RKO (cell line): ENCODE measurements at regions not wholly inside any gene's neighbourhood (a gene's known extent, or its start where the extent isn't known, plus 50 kb on each side); places are given as distances from the start of the nearest gene placed in this dataset.

ENCODE experiments used
- DNase-seq: peaks from one replicate; pipeline ENCODE4 v3.0.0-alpha.2; 2016; ENCODE audit warnings: low spot score

- DNase-seq, result no peak
Measured at GRCh38 chr12:60042835-60043234, 447.0 kb downstream of the SLC16A7 start.

DNA sequence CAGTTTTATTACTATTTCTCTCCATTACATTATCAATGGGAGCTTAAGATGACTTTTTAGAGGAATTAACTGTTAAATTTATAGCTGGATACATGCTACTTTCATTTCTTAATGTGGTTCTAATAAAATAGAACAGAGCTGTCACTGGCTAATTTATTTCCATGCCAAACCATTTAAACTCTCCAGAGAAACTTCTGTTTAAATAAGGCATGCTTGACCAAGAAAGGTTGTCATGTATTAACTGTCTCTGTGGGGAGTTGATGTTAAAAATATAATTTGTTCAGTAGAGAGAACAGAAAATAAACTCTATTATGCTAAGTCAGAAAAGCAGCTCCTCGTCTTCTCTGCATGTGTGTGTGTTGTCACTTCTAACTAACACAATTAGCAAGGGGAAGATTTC, 447.4 kb downstream of the SLC16A7 start:
- DNase-seq, result no peak

DNA sequence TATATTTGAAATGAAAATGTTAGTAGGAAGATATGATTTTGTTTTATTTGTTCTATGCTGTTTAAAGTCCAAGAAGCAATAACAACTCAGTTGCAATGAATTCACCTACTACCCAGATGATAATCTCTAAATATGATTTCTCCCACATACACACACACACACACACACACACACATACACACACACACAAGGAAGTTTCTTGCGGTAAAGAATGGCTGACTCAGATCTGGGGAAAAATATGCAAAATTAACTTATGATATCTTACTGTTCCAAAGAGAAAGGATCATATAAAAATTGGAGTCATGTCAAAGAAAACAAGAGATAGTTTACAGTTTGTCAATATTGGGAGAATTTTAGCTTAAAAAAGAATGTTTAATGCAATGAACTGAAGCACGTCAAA, 456.7 kb downstream of the SLC16A7 start:
- no peak for DNase-seq

GRCh38 chr12:60059180-60059579, 463.4 kb downstream of the SLC16A7 start:
- DNase-seq, result peak; percentile 48

- DNase-seq, result no peak
Measured at GRCh38 chr12:60066655-60067054, 470.8 kb downstream of the SLC16A7 start.

- DNase-seq, result no peak
Measured at GRCh38 chr12:60070552-60070951, 474.7 kb downstream of the SLC16A7 start.

DNA sequence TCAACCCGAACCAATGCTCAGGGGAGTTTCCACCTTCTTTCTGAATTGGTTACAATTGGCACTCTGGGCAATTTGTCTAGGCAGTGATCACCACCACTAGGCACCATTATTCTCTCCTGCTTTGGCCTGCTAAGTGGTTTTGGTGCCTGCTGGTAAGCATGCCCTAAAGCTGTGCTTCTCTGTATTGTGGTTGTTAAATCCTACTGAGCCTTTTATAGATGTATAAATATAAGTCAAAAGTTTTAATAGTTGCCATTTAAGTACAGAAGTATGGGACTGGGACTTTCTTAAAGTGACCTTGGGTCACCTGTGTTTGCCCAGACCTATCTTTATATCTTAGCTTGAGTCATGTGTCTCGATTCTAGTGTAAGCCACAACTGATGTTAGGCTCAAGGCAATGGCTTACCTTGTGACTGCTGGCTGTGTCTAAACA, 475.9 kb downstream of the SLC16A7 start:
- no peak for DNase-seq

DNA sequence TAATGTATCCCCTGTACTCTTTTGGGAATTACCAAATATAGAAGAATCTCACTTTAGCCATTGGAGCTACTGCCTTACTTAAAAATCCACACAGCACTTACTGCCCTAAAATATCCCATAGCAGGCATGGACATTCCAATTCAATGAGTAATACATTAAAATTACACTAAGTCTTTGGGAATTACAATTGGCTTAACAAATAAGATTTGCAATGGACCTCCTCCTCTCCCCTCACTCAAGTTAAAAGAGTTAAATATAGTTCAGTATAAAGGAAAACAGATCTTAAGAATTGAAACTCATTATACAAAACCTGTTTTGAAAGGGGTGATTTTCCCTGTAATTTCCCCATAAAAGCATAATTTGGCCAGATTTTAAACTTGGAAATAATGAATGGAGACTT, 477.1 kb downstream of the SLC16A7 start:
- no peak for DNase-seq

- DNase-seq, result no peak
Measured at GRCh38 chr12:60075091-60075490, 479.3 kb downstream of the SLC16A7 start.

DNA sequence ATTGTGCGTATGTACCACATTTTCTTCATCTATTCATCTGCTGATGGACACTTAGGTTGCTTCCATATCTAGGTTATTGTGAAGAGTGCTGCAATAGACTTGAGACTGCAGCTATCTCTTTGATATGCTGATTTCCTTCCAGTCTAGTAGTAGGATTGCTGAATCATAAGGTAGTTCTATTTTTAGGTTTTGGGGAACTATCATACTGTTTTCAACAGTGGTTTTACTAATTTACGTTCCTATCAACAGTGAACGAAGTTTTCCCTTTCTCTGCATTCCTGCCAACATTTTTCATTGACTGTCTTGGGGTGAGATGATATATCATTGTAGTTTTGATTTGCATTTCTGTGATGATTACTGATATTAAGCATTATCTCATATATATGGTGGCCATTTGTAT, 482.2 kb downstream of the SLC16A7 start:
- DNase-seq, result no peak

- DNase-seq, result no peak
Measured at GRCh38 chr12:60093428-60093827, 497.6 kb downstream of the SLC16A7 start.

GRCh38 chr12:60094436-60094835, 498.6 kb downstream of the SLC16A7 start:
- DNase-seq, result no peak

DNA sequence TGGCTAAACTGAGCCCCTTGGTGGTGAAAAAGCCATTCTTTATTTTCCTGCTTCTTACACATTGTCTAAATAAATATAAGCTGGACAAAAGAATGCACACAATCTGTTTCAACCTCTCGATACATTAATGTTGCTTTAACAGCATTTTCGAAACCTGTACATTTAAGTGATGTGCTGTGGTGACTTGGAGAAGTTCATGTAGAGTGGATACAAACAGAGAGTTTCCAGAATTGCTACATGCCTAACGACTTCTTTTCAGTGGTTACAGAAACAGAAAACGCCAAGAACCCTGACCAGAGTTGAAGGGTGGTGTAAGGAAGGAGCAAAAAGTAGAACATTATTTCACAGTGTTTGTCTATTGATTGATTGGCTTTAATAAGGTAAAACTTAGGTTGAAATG, 500.9 kb downstream of the SLC16A7 start:
- DNase-seq, result no peak

GRCh38 chr12:60100160-60100559, 504.3 kb downstream of the SLC16A7 start:
- no peak for DNase-seq

DNA sequence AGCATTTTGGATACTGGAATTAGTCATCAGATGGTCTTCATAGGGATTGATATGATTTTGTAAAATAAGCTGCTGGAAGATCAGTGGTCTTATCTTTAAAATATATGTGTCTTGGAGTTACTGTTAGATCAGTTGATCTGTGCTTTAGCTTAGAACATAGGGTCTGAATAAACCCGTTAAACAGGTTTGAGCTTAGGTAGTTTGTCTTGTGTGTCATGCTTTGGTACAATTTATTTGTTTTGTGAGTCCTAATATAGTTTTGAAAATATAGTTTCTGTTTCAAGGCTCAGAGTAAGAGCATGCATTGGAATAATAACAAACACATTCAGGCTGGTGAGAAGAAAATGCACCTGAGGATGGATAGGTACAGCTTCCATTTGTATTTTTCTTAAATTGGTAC, 505.0 kb downstream of the SLC16A7 start:
- no peak for DNase-seq

- no peak for DNase-seq
Measured at GRCh38 chr12:60101715-60102114, 505.9 kb downstream of the SLC16A7 start.

DNA sequence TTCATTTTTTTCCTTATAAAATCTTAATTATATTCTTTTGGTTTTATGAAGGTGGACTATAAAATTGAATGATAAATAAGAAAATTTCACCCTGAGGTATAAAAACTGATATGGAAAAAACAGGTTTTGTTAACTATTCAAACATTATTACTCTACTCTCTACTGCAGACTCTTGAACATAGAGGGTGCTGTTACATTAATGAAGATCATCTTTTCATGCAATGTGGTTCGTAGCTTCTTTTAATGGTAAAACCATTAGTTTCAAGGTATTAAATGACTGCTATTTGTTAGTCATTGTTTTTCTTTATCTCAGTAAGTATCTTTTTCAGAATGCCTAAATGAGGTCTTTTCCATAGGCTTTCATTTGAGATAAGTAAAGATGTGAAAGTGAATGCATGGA, 510.4 kb downstream of the SLC16A7 start:
- DNase-seq, result peak; percentile 30

- no peak for DNase-seq
Measured at GRCh38 chr12:60107992-60108391, 512.2 kb downstream of the SLC16A7 start.

GRCh38 chr12:60112063-60112462, 516.2 kb downstream of the SLC16A7 start:
- no peak for DNase-seq

DNA sequence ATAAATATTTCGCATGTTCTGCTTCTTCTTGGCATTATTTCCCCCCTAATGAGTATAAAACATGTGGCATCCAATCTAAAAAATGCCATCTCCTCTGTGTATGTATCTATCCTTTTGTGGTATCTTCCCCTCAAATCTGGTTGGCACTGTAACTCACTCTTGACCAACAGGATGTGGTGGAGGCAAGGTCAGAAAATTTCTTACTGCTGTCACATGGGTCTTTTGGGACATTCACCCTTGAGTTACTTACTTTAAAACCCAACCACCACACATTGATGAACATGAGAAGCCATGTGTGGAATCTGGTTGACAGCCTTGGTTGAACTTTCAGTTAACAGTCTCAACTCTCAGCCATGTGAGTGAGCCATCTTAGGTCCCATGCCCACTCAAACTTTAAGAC, 516.9 kb downstream of the SLC16A7 start:
- no peak for DNase-seq

- no peak for DNase-seq
Measured at GRCh38 chr12:60114169-60114568, 518.3 kb downstream of the SLC16A7 start.

DNA sequence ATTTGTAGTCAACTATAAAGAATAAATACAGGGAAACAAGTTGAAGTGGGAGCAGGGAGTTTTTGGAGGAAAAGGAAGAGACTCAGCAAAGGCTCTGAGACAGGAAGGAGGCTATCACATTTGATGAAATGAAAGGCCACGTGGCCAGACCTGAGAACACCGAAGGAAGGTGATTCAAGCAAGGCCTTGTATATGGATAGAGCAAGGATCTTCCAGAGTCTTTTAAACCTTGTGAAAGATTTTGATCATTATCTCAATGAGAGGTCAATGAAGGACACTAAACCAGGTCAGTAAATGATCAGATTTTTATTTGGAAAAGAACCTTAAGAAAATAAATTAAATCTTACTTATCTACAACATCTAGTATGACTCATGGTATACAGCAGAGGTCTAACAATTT, 523.5 kb downstream of the SLC16A7 start:
- no peak for DNase-seq

DNA sequence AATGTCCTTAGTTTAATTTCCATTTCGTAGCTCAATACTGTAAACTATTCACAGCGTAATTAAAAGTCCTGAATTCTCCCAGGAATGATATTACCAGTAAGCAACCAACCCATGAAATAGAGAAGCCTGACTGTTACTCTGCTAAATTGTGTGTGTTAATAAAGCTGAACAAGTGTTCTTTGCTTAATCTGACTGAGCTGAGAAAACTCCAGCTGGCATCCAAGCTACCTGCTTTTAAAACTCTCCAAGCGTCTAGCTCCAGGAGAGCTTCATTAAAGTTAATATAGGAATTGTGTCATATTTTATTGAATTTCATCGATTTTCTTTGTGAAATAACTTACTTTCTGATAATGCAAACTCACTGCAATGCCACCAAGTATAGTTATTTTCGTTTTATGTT, 524.4 kb downstream of the SLC16A7 start:
- DNase-seq, result no peak

- DNase-seq, result no peak
Measured at GRCh38 chr12:60123557-60123956, 527.7 kb downstream of the SLC16A7 start.

DNA sequence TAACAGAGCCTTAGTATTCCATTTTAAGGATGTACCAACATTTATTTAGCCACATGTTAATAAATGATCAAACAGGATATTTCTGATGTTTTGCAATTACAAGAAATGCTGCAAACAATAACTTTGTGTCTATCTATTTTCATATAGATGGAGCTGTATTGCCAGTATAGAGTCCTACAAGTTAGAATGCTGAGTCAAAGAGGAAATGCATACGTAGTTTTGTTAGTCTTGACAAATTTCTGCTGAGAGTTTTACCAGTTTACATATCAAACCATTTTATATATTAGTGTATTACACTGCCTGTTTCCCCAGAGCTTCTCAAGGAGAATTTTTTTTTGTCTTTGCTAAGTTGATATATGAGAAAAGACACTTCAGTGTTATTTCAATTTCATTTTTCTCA, 541.7 kb downstream of the SLC16A7 start:
- DNase-seq, result no peak
